Liver (tissue), 8 donors: ENCODE measurements at regions not wholly inside any gene's neighbourhood (a gene's known extent, or its start where the extent isn't known, plus 50 kb on each side); places are given as distances from the start of the nearest gene placed in this dataset.

Source experiments
- DNase-seq: peaks from one replicate; pipeline ENCODE4 v3.0.0-alpha.2; 2017; ENCODE audit warnings: low spot score
- H3K27ac ChIP-seq, 2 donors: one replicate each; pipeline ENCODE4 v1.7.0; 2013; ENCODE audit warnings: inconsistent platforms in 2 of 2, low read length in 2 of 2, control low read depth in 1 of 2, low read depth in 1 of 2, mild to moderate bottlenecking in 1 of 2
- H3K27me3 ChIP-seq, 4 donors: one replicate each; pipeline versions ENCODE4 v1.6.1 to v1.7.0; 2013; ENCODE audit warnings: low read length in 3 of 4, inconsistent platforms in 1 of 4, mild to moderate bottlenecking in 1 of 4, moderate library complexity in 1 of 4; ENCODE audit not compliant: control insufficient read depth in 4 of 4, insufficient read depth in 4 of 4
- H3K36me3 ChIP-seq, 4 donors: one replicate each; pipeline versions ENCODE4 v1.6.1 to v1.7.0; 2013; ENCODE audit warnings: low read length in 3 of 4, mild to moderate bottlenecking in 3 of 4, low read depth in 1 of 4, moderate library complexity in 1 of 4; ENCODE audit not compliant: control insufficient read depth in 4 of 4, insufficient read depth in 3 of 4
- H3K4me1 ChIP-seq, 4 donors: one replicate each; pipeline versions ENCODE4 v1.6.1 to v1.7.0; 2013; ENCODE audit warnings: low read length in 3 of 4, mild to moderate bottlenecking in 3 of 4, moderate library complexity in 1 of 4; ENCODE audit not compliant: control insufficient read depth in 4 of 4, insufficient read depth in 4 of 4
- H3K4me3 ChIP-seq, 3 donors: one replicate each; pipeline versions ENCODE4 v1.6.1 to v1.7.0; 2013; ENCODE audit warnings: low read length in 3 of 3, control low read depth in 1 of 3, low read depth in 1 of 3, mild to moderate bottlenecking in 1 of 3
- H3K9ac ChIP-seq, 2 donors: one replicate each; pipeline ENCODE4 v1.7.0; 2013; ENCODE audit warnings: low read length in 2 of 2, mild to moderate bottlenecking in 2 of 2, moderate library complexity in 2 of 2, control low read depth in 1 of 2, low read depth in 1 of 2
- H3K9me3 ChIP-seq, 4 donors: one replicate each; pipeline versions ENCODE4 v1.6.1 to v1.7.0; 2013; ENCODE audit warnings: low read length in 3 of 4; ENCODE audit not compliant: control insufficient read depth in 4 of 4
- CTCF ChIP-seq: fragments of 150-350 bp; IDR thresholded peaks from 2 replicates; pipeline ENCODE4 v1.5.1; 2017; ENCODE audit warnings: improper control_type of control experiment, low read depth, low read length; ENCODE audit not compliant: missing input control
- EGR1 ChIP-seq, 2 donors: IDR thresholded peaks; 2 replicates each; pipeline ENCODE4 v1.6.1; 2016 to 2018; ENCODE audit warnings: antibody characterized with exemption in 2 of 2, low read depth in 2 of 2
- FOXA1 ChIP-seq: IDR thresholded peaks from 2 replicates; pipeline ENCODE4 v1.6.1; 2016; ENCODE audit warnings: antibody characterized with exemption
- FOXA2 ChIP-seq: IDR thresholded peaks from 2 replicates; pipeline ENCODE4 v1.6.1; 2016; ENCODE audit warnings: antibody characterized with exemption
- GABPA ChIP-seq, 2 donors: IDR thresholded peaks in 1 of 2; conservative IDR thresholded peaks in 1 of 2; 2 replicates each; pipeline ENCODE4 v1.6.1; 2016; ENCODE audit warnings: antibody characterized with exemption in 2 of 2, mild to moderate bottlenecking in 1 of 2, moderate library complexity in 1 of 2
- HNF4G ChIP-seq: IDR thresholded peaks from 2 replicates; pipeline ENCODE4 v1.6.1; 2016; ENCODE audit warnings: antibody characterized with exemption
- JUND ChIP-seq, 2 donors: IDR thresholded peaks; 2 replicates each; pipeline ENCODE4 v1.6.1; 2016; ENCODE audit warnings: antibody characterized with exemption in 2 of 2
- RAD21 ChIP-seq, 2 donors: IDR thresholded peaks; 2 replicates each; pipeline ENCODE4 v1.6.1; 2016; ENCODE audit warnings: antibody characterized with exemption in 2 of 2, mild to moderate bottlenecking in 2 of 2
- RXRA ChIP-seq, 2 donors: IDR thresholded peaks; 2 replicates each; pipeline ENCODE4 v1.6.1; 2017 to 2018; ENCODE audit warnings: antibody characterized with exemption in 2 of 2, mild to moderate bottlenecking in 1 of 2
- SP1 ChIP-seq: IDR thresholded peaks from 2 replicates; pipeline ENCODE4 v1.6.1; 2018; ENCODE audit warnings: antibody characterized with exemption, mild to moderate bottlenecking
- TAF1 ChIP-seq: conservative IDR thresholded peaks from 2 replicates; pipeline ENCODE4 v1.6.1; 2016; ENCODE audit warnings: antibody characterized with exemption, mild to moderate bottlenecking
- YY1 ChIP-seq: IDR thresholded peaks from 2 replicates; pipeline ENCODE4 v1.6.1; 2016; ENCODE audit warnings: antibody characterized with exemption, mild to moderate bottlenecking
- ZBTB33 ChIP-seq: IDR thresholded peaks from 2 replicates; pipeline ENCODE4 v1.6.1; 2016; ENCODE audit warnings: antibody characterized with exemption
- WGBS: extraction: QIAGEN DNeasy Blood & Tissue Kit; methylation state at CpG from one replicate; pipeline ENCODE4 v1.1.7; 2013; 5-methylcytosine and 5-hydroxymethylcytosine counted together
- donor health status: healthy.
- donor health status: healthy.
- donor health status: healthy.
- donor health status: healthy.
- donor health status: healthy.

GRCh38 chr21:34204481-34205439, 131.4 kb downstream of the MRPS6 start:
- no peaks in the 10 kb centered on the region for H3K36me3 ChIP-seq
- no peak overlapping the region for H3K4me3 ChIP-seq
- no peaks in the 10 kb centered on the region for H3K9me3 ChIP-seq
- 89% methylated on average over 13 of the region's 13 CpGs for WGBS
- TF ChIP-seq ZBTB33: no peak
- TF ChIP-seq JUND (IDR thresholded peaks at IDR 0.05): no peak
- no peak for TF ChIP-seq YY1
- peaks cover 0 to 16% (median 10%) of the 10 kb centered on the region in 4 donors for H3K4me1 ChIP-seq
- H3K9ac ChIP-seq: no peak overlapping the region
- no peaks in the 10 kb centered on the region for H3K27me3 ChIP-seq
- no peak for DNase-seq
- no peak overlapping the region for H3K27ac ChIP-seq

GRCh38 chr21:34205811-34206571, 132.6 kb downstream of the MRPS6 start:
- WGBS: 83% methylated on average over 2 of the region's 2 CpGs
- H3K9me3 ChIP-seq: no peaks in the 10 kb centered on the region
- H3K4me1 ChIP-seq: peaks cover 0 to 16% (median 10%) of the 10 kb centered on the region in 4 donors
- no peak for DNase-seq
- H3K36me3 ChIP-seq: no peaks in the 10 kb centered on the region
- no peak overlapping the region for H3K27ac ChIP-seq
- TF ChIP-seq FOXA1 (no peak), TAF1 (no peak), SP1 (no peak), RXRA (IDR thresholded peaks at IDR 0.05) (no peak), EGR1 (IDR thresholded peaks at IDR 0.05; ENCODE audit: low read depth in 2 of 2) (no peak), FOXA2 (no peak), GABPA (IDR thresholded peaks at IDR 0.05 in 1 of 2, conservative IDR thresholded peaks at IDR 0.05 in 1 of 2) (no peak)
- no peaks in the 10 kb centered on the region for H3K27me3 ChIP-seq
- H3K9ac ChIP-seq: no peak overlapping the region
- H3K4me3 ChIP-seq: no peak overlapping the region

GRCh38 chr21:34213959-34214358, 140.6 kb downstream of the MRPS6 start:
- DNase-seq: no peak
- Histone ChIP-seq H3K9ac (no peak overlapping the region), H3K4me1 (no peaks in the 10 kb centered on the region), H3K9me3 (peaks cover 0 to 7% (median 5%) of the 10 kb centered on the region in 4 donors), H3K27me3 (no peaks in the 10 kb centered on the region), H3K27ac (no peak overlapping the region), H3K36me3 (no peaks in the 10 kb centered on the region), H3K4me3 (no peak overlapping the region)
- TF ChIP-seq RAD21 (IDR thresholded peaks at IDR 0.05) (no peak), SP1 (no peak), CTCF (no peak), YY1 (no peak), GABPA (IDR thresholded peaks at IDR 0.05 in 1 of 2, conservative IDR thresholded peaks at IDR 0.05 in 1 of 2) (no peak), HNF4G (no peak), FOXA2 (no peak)
